Right atrium auricular region (tissue), 2 donors: ENCODE measurements at regions not wholly inside any gene's neighbourhood (a gene's known extent, or its start where the extent isn't known, plus 50 kb on each side); places are given as distances from the start of the nearest gene placed in this dataset.

Experiments used
- DNase-seq: peaks from one replicate; pipeline ENCODE4 v3.0.0-alpha.2; 2019; ENCODE audit warnings: low spot score
- H3K27ac ChIP-seq, 2 donors: fragments of 200-600 bp; sonication (generic); 1 replicate in 1 of 2; 2 replicates in 1 of 2; pipeline ENCODE4 v1.5.1; 2016 to 2019
- H3K27me3 ChIP-seq, 2 donors: fragments of 200-600 bp; sonication (generic); one replicate each; pipeline versions ENCODE4 v1.5.1 to v1.6.0; 2017 to 2019
- H3K36me3 ChIP-seq: fragments of 200-600 bp; sonication (generic); one replicate; pipeline ENCODE4 v1.5.1; 2016
- H3K4me1 ChIP-seq, 2 donors: fragments of 200-600 bp; sonication (generic); one replicate each; pipeline versions ENCODE4 v1.5.1 to v1.6.0; 2017 to 2019
- H3K4me3 ChIP-seq, 2 donors: fragments of 200-600 bp; sonication (generic); 1 replicate in 1 of 2; 2 replicates in 1 of 2; pipeline ENCODE4 v1.5.1; 2017 to 2019; ENCODE audit warnings: mild to moderate bottlenecking in 1 of 2, moderate library complexity in 1 of 2
- H3K9me3 ChIP-seq, 2 donors: fragments of 200-600 bp; sonication (generic); one replicate each; pipeline ENCODE4 v1.5.1; 2019
- CTCF ChIP-seq, 2 donors: fragments of 200-600 bp; sonication (generic); IDR thresholded peaks; one replicate each; pipeline ENCODE4 v1.5.1; 2019; ENCODE audit warnings: antibody characterized with exemption in 2 of 2

DNA sequence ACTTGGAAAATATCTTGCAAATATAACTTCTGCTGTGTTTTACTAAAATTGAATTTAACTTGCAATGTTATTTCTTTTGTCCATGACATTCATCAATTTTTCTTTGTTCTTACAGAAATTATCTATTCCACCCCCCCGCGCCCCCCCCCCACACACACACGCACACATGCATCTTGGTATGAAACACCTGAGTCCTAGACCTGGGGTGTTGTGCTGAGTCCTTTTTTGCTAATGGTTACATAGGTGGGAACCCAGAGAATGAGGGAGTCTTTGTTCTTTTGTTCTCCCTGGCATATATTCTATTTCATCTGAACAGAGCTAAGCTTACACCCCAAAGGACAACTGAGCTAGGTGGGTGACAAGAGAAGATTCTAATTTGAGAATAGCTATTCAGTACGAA lies 308.9 kb downstream of the CWC27 start:
- no peaks in the 10 kb centered on the region for H3K4me1 ChIP-seq
- no peak for TF ChIP-seq CTCF (IDR thresholded peaks at IDR 0.05)
- H3K27ac ChIP-seq = no peak overlapping the region
- H3K27me3 ChIP-seq = no peaks in the 10 kb centered on the region
- H3K36me3 ChIP-seq = no peaks in the 10 kb centered on the region
- no peak overlapping the region for H3K4me3 ChIP-seq
- DNase-seq = no peak
- no peaks in the 10 kb centered on the region for H3K9me3 ChIP-seq

- TF ChIP-seq CTCF (IDR thresholded peaks at IDR 0.05) = no peak
- H3K9me3 ChIP-seq = no peaks in the 10 kb centered on the region
- H3K4me3 ChIP-seq = no peak overlapping the region
- H3K36me3 ChIP-seq = no peaks in the 10 kb centered on the region
- H3K27me3 ChIP-seq = no peaks in the 10 kb centered on the region
- H3K27ac ChIP-seq = no peak overlapping the region
- DNase-seq = no peak
- no peaks in the 10 kb centered on the region for H3K4me1 ChIP-seq
These were observed 309.6 kb downstream of the CWC27 start for GRCh38 chr5:65078331-65078730.

DNA sequence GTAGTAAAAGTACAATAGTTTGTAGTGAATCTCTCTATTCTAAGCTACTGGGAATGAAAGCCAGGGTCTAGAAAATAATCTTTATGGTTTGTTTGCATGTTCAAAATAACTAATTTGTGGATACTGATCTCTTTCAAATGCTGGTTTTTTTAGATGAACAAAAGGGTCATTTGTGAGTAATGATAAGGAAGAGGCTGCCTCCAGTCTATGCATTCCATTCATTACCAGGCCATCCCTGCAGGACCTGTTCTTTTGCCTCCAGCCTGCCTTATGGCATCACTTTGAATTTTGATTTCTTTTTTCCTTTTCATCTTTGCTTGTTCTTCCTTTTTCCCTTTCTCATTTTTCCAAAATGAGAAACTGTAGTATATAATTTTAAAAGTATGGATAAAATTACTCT lies 312.3 kb downstream of the CWC27 start:
- Histone ChIP-seq H3K4me1 (no peaks in the 10 kb centered on the region), H3K4me3 (no peak overlapping the region), H3K36me3 (no peaks in the 10 kb centered on the region), H3K9me3 (no peaks in the 10 kb centered on the region), H3K27ac (no peak overlapping the region), H3K27me3 (no peaks in the 10 kb centered on the region)
- DNase-seq = no peak
- no peak for TF ChIP-seq CTCF (IDR thresholded peaks at IDR 0.05)

- no peaks in the 10 kb centered on the region for H3K36me3 ChIP-seq
- no peaks in the 10 kb centered on the region for H3K27me3 ChIP-seq
- no peaks in the 10 kb centered on the region for H3K9me3 ChIP-seq
- no peak overlapping the region for H3K4me3 ChIP-seq
- TF ChIP-seq CTCF (IDR thresholded peaks at IDR 0.05) = no peak
- no peak for DNase-seq
- no peak overlapping the region for H3K27ac ChIP-seq
- no peaks in the 10 kb centered on the region for H3K4me1 ChIP-seq
These were observed 316.2 kb downstream of the CWC27 start for GRCh38 chr5:65084795-65085515.

GRCh38 chr5:65085516-65085850 lies 316.8 kb downstream of the CWC27 start:
- Histone ChIP-seq H3K27ac (no peak overlapping the region), H3K9me3 (no peaks in the 10 kb centered on the region), H3K27me3 (no peaks in the 10 kb centered on the region), H3K4me3 (no peak overlapping the region), H3K4me1 (no peaks in the 10 kb centered on the region), H3K36me3 (no peaks in the 10 kb centered on the region)
- no peak for TF ChIP-seq CTCF (IDR thresholded peaks at IDR 0.05)
- no peak for DNase-seq

DNA sequence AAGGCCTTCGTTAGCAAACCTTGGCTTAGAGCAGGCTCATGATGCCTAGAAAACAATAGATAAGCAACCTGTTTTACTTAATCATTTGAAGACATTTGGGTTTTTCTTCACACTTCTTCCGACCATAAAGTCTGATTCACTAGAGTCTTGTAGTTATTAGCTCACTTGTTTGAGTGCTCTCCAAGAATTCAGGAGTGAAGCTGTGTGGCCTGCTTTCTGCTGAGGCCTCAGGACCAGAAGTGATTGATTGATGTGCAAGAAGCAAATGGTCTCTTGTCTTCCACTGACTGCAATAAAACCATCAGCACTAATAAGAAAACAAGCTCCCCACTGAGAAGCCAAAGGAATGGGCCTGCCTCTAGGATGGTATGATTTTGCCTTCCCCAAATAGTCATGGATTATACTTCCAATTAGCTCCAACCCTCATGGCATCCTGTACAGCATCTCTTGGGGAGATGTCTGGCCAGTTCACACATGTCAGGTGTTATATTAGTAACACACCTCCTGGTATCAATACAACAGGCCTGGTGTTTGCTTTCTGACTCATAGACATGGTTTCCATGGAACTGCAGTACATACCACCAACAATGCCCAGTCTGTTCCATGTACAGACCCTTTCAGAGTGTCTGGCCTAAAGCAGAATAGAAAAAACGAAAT lies 317.6 kb downstream of the CWC27 start:
- no peak for DNase-seq
- Histone ChIP-seq H3K36me3 (no peaks in the 10 kb centered on the region), H3K4me3 (no peak overlapping the region), H3K9me3 (no peaks in the 10 kb centered on the region), H3K4me1 (no peaks in the 10 kb centered on the region), H3K27me3 (no peaks in the 10 kb centered on the region), H3K27ac (no peak overlapping the region)
- no peak for TF ChIP-seq CTCF (IDR thresholded peaks at IDR 0.05)
